KBM-7 (cell line): ENCODE measurements at regions not wholly inside any gene's neighbourhood (a gene's known extent, or its start where the extent isn't known, plus 50 kb on each side); places are given as distances from the start of the nearest gene placed in this dataset.

Experiments used
- DNase-seq: peaks from one replicate; pipeline ENCODE4 v3.0.0-alpha.2; 2015
- in situ Hi-C: fragments of 300-500 bp; cut with MboI; formaldehyde crosslinking; loops from 2 replicates; pipeline ENCODE4 v1.14.3; 2020; ENCODE audit warnings: low sequenced_read_pairs, low pct_unique_long_range_greater_than_20kb, mixed read lengths

GRCh38 chr3:164486150-164486549 lies 592.1 kb downstream of the SI start:
- no peak for DNase-seq
- in situ Hi-C loops: no loop called here

- no peak for DNase-seq
Observed at GRCh38 chr3:164479978-164480377, 598.3 kb downstream of the SI start.

GRCh38 chr3:164479406-164479805 lies 598.9 kb downstream of the SI start:
- no peak for DNase-seq
- in situ Hi-C loops: no loop called here

More at GRCh38 chr3:164479978-164480377, 598.3 kb downstream of the SI start:
- in situ Hi-C loops: no loop called here

DNA sequence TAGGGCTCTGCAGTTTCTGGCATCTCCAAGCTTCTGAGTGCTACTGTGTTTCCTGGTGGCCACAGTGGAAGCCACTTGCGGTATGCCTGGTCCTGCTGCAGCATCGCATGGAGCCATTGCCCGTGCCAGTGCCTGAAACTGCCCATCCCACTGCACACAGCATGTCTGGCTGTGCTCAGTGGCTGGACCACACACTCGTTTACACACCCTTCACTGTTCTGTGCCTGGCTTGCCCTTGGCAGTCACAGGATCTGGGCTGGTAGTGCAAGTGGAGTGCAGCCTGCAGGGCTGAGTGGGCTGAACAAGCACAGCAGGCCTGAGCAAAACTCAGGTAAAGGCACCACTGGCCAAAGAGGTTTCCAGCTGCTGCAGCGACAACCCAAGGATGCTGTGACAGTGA lies 600.0 kb downstream of the SI start:
- no peak for DNase-seq
- in situ Hi-C loops: no loop called here

- DNase-seq: no peak
- in situ Hi-C loops: no loop called here
Observed at GRCh38 chr3:164477403-164477802, 600.9 kb downstream of the SI start.

GRCh38 chr3:164476631-164477030 lies 601.7 kb downstream of the SI start:
- no peak for DNase-seq
- in situ Hi-C loops: no loop called here

DNA sequence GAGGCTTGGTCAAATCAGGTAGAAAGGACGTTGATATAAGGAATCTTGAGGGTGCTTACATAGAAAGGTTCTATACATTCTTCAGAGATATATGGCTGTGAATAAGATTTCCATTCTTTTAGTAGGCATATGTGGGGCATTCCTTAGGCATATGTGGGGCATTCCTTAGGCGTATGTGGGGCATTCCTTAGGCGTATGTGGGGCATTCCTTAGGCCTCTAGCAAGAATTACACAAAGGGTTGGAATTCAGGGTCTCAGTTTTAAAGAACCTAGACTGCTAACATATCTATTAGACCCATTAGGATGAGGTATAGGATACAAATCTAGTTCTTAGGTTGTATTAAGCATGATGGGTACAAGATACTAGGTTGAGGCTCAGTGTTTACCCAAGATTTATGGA lies 607.8 kb downstream of the SI start:
- DNase-seq: no peak
- in situ Hi-C loops: no loop called here

- no peak for DNase-seq
- in situ Hi-C loops: no loop called here
Observed at GRCh38 chr3:164468055-164468454, 610.2 kb downstream of the SI start.

DNA sequence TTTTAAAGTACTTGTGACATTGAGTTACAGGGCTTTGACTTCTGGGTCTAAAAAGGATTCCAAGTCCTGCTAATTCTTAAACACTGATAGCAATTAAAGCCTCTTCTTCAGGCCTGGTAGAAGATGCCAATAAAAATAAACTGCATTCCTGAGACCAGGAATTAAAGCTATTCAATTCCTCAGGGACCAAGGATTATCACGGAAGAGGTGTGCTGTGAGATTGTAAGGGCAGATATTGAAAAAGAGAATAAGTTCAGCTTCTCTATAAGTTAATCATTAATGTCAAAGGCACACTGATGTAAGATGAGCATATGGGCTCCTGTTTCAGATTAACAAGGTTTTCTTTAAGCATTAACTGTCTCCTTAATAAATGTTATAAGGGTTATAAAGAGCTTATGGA lies 611.3 kb downstream of the SI start:
- in situ Hi-C loops: no loop called here

GRCh38 chr3:164465172-164465571 lies 613.1 kb downstream of the SI start:
- in situ Hi-C loops: no loop called here
- no peak for DNase-seq

More for the DNA sequence above, 611.3 kb downstream of the SI start:
- DNase-seq: no peak

DNA sequence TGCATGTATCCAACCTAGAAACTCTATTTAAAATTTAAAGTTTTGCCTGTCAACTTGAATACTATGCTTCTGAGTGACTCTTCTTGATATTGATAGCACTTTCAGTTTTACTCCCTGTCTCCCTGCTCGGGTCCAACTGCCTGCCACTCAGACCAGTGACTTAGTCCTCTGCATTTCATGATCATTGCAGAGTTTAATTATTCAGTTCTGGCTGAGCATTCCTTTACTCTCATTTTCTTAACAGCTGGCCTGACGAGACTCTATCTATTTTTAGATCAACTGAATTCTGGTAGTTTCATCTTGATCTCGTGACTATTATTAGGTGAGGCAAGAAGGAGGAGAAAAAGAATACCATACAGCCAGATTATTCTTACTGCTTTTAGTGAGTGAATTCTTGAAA lies 617.4 kb downstream of the SI start:
- in situ Hi-C loops: no loop called here

GRCh38 chr3:164459521-164460151 lies 618.7 kb downstream of the SI start:
- DNase-seq: no peak
- in situ Hi-C loops: no loop called here

More for the DNA sequence above, 617.4 kb downstream of the SI start:
- peak; percentile 2 for DNase-seq

GRCh38 chr3:164458986-164459385 lies 619.3 kb downstream of the SI start:
- in situ Hi-C loops: no loop called here
- no peak for DNase-seq

DNA sequence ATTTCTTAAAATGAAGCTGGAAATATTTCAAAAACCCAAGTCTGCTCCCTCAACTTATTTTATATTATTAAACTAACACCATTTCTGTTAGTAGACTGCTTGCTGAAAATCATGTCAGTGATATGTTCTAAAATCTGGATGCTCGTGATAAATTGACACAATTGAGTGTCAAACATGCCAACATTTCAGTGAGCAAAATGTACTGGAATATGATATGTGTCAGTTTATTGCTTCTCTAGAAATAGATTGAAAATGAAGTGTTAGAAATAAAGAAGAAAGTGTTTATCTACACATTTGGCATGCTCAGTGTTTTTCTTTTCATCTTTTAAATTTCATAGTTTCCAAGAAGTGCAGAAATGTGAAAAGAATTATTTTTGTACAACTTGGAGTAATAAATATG lies 624.6 kb downstream of the SI start:
- no peak for DNase-seq
- in situ Hi-C loops: no loop called here

DNA sequence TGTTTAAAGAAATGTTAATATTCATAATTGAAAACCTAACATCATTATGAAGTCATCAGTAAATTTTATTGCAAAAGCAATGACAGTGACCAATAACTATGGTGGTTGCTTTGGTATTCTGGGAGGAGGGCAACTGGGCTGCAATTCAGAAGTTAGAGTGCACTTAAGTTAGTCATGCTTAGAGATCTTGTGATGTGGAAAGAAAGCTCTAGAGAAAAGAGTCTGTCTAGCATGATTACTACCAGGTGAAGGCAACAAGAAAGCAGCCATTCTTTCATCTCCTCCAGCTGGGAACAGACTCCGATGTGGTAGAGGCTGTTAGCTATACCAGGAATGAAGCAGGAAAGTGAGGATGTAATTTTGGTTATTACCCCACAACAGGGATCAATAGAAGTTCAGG lies 625.6 kb downstream of the SI start:
- no peak for DNase-seq
- in situ Hi-C loops: no loop called here

GRCh38 chr3:164451072-164451910 lies 627.0 kb downstream of the SI start:
- DNase-seq: no peak
- in situ Hi-C loops: no loop called here

DNA sequence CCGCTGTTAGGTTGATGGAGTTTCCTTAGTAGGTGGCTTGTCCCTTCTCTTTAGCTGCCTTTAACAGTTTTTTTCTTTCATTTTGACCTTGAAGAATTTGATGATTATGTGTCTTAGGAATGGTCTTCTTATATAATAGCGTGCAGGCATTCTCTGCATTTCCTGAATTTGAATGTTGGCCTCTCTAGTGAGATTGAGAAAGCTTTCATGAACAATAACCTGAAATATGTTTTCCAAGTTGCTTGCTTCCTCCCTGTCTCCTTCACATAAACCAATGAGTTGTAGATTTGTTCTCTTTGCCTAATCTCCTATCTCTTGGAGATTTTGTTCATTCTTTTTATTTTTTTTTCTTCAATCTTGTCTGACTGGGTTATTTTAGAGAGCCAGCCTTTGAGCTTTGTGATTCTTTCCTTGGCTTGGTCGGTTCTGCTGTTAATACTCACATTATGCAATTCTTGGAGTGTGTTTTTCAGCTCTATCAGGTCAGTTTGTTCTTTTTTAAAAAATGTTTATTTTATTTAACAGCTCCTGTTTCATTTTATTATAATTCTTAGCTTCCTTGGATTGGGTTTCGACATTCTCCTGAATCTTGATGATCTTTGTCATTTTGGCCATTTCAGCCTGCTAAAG lies 627.9 kb downstream of the SI start:
- in situ Hi-C loops: no loop called here
- no peak for DNase-seq

DNA sequence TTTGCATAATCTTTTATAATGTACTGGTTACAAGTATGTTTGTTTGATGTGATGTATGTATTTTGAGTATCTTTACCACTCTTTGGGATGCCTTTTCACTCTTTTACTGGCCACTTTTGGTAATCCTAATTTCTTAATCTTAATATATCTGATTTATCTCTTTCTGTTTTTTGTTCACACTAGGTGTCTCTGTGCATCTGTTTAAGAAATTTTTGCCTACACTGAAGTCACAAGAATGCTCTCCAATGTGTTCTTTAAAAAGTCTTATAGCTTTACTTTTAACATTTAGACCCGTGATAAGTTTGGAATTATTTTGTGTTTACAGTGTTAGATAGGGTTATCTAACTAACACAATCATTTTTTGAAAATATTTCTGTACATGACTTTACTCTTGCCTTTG lies 659.1 kb downstream of the SI start:
- in situ Hi-C loops: no loop called here
- DNase-seq: no peak

DNA sequence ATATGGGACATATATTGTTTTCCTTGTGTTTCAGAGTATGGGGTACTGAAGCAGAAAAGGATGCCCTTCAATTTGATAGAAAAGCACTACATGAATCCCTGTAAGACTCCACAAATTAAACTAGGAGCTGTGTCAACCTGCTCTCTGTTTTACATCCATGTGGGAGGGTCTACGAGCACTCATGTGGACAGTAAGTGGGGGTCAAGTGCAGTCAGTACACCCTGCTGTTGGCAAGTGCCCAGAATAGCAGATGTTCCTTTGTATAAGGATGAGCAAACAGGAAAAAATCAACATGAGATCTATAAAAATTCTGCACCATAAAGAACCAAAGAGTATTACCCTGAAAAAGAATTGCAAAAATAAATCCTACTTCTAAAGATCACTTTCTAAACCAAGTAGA lies 659.9 kb downstream of the SI start:
- DNase-seq: no peak
- in situ Hi-C loops: no loop called here

GRCh38 chr3:164417955-164418354 lies 660.3 kb downstream of the SI start:
- in situ Hi-C loops: no loop called here
- DNase-seq: no peak
